Thyroid gland (tissue), 4 donors: ENCODE measurements at regions not wholly inside any gene's neighbourhood (a gene's known extent, or its start where the extent isn't known, plus 50 kb on each side); places are given as distances from the start of the nearest gene placed in this dataset.

Source experiments
- CTCF ChIP-seq, 6 experiments: fragments of 200-600 bp in 3 of 6; fragments of 450-650 bp in 3 of 6; sonication (generic) in 3 of 6; IDR thresholded peaks; one replicate each; pipeline ENCODE4 v1.5.1; 2016 to 2019; ENCODE audit warnings: antibody characterized with exemption in 6 of 6, mild to moderate bottlenecking in 2 of 6, inconsistent platforms in 1 of 6, moderate library complexity in 1 of 6
- POLR2A ChIP-seq, 2 donors: fragments of 450-650 bp; IDR thresholded peaks; one replicate each; pipeline ENCODE4 v1.6.1; 2017; ENCODE audit warnings: antibody characterized with exemption in 2 of 2, mild to moderate bottlenecking in 2 of 2, moderate library complexity in 1 of 2

- TF ChIP-seq CTCF (IDR thresholded peaks at IDR 0.05) (no peak), POLR2A (IDR thresholded peaks at IDR 0.05) (no peak)
Observed at GRCh38 chr12:45546545-45546944, 183.0 kb upstream of the ARID2 start.
